ENCODE measurements at regions not wholly inside any gene's neighbourhood (a gene's known extent, or its start where the extent isn't known, plus 50 kb on each side); places are given as distances from the start of the nearest gene placed in this dataset.

GRCh38 chr10:33391611-33392465, 57.4 kb upstream of the NRP1 start:
- H3K79me2 ChIP-seq (ENCODE audit: control insufficient read depth, insufficient read depth, low read length) = no peaks in the 10 kb centered on the region
- ChIA-PET CTCF (interaction anchor here (0.6 kb wide), 1 partner anchor 1204 kb away, joined by 3 read pairs; no protein-coding TSS in a partner anchor), POLR2A (no interaction called here)
- H3K9me3 ChIP-seq (ENCODE audit: control extremely low read depth in 1 of 3, control insufficient read depth in 2 of 3, insufficient read depth in 1 of 3, low read length in 2 of 3) = peaks cover 0 to 7% (median 0%) of the 10 kb centered on the region in 3 donors
- DNase-seq (no peak), ATAC-seq (ENCODE audit: low read depth) (no peak)
- H3K27ac ChIP-seq (ENCODE audit: low read length in 2 of 2) = no peak overlapping the region
- no peaks in the 10 kb centered on the region for H3K27me3 Mint-ChIP-seq
- H3K9me3 Mint-ChIP-seq (ENCODE audit: insufficient read depth) = peaks cover 2% of the 10 kb centered on the region
- H3K4me3 Mint-ChIP-seq = no peak overlapping the region
- H4K20me1 ChIP-seq (ENCODE audit: control insufficient read depth, insufficient read depth, low read length, poor library complexity, severe bottlenecking) = no peaks in the 10 kb centered on the region
- H2AFZ ChIP-seq (ENCODE audit: insufficient read depth, low read depth, low read length, poor library complexity, severe bottlenecking) = no peak overlapping the region
- no peaks in the 10 kb centered on the region for H3K4me1 Mint-ChIP-seq
- WGBS (ENCODE audit: insufficient coverage) = 59% methylated on average over 2 of the region's 8 CpGs
- H3K36me3 ChIP-seq (replicated peaks in 1 of 2; ENCODE audit: control extremely low read depth in 1 of 2, control insufficient read depth in 1 of 2, extremely low read depth in 1 of 2, insufficient read depth in 2 of 2, low read length in 1 of 2) = no peaks in the 10 kb centered on the region
- no peak overlapping the region for H3K4me2 ChIP-seq (replicated peaks; ENCODE audit: low read depth, low read length, poor library complexity, severe bottlenecking)
- H3K4me1 ChIP-seq (ENCODE audit: control insufficient read depth in 2 of 2, insufficient read depth in 2 of 2, low read length in 2 of 2) = no peaks in the 10 kb centered on the region
- H3K9ac ChIP-seq (ENCODE audit: low read length) = no peak overlapping the region
- intact Hi-C loops (cut with micrococcal nuclease) = no loop called here
- no peak overlapping the region for H3K4me3 ChIP-seq (ENCODE audit: control extremely low read depth in 1 of 5, extremely low read depth in 1 of 5, insufficient read depth in 1 of 5, low read depth in 2 of 5, low read length in 4 of 5)
- H3K27ac Mint-ChIP-seq = no peak overlapping the region
- TF ChIP-seq EZH2 (IDR thresholded peaks at IDR 0.05; ENCODE audit: borderline replicate concordance, insufficient read depth, low read depth, low read length, poor library complexity, severe bottlenecking) (no peak), CTCF (IDR thresholded peaks at IDR 0.05) (no peak)
- peaks cover 0 to 2% (median 0%) of the 10 kb centered on the region in 4 experiments for H3K27me3 ChIP-seq (replicated peaks in 1 of 4; ENCODE audit: control extremely low read depth in 1 of 4, control insufficient read depth in 3 of 4, insufficient read depth in 4 of 4, low read length in 3 of 4)

GRCh38 chr10:33390046-33390445, 55.6 kb upstream of the NRP1 start:
- ATAC-seq (ENCODE audit: low read depth) = no peak
- 93% methylated on average over 2 of the region's 5 CpGs for WGBS (ENCODE audit: insufficient coverage)

More at GRCh38 chr10:33390046-33390445, 55.6 kb upstream of the NRP1 start:
- intact Hi-C loops (cut with micrococcal nuclease) = no loop called here
- H3K27me3 Mint-ChIP-seq = no peaks in the 10 kb centered on the region
- Histone ChIP-seq H3K4me2 (replicated peaks; ENCODE audit: low read depth, low read length, poor library complexity, severe bottlenecking) (no peak overlapping the region), H3K9me3 (ENCODE audit: control extremely low read depth in 1 of 3, control insufficient read depth in 2 of 3, insufficient read depth in 1 of 3, low read length in 2 of 3) (peaks cover 0 to 7% (median 0%) of the 10 kb centered on the region in 3 donors), H4K20me1 (ENCODE audit: control insufficient read depth, insufficient read depth, low read length, poor library complexity, severe bottlenecking) (no peaks in the 10 kb centered on the region), H3K9ac (ENCODE audit: low read length) (no peak overlapping the region), H2AFZ (ENCODE audit: insufficient read depth, low read depth, low read length, poor library complexity, severe bottlenecking) (no peak overlapping the region), H3K27ac (ENCODE audit: low read length in 2 of 2) (no peak overlapping the region), H3K4me1 (ENCODE audit: control insufficient read depth in 2 of 2, insufficient read depth in 2 of 2, low read length in 2 of 2) (no peaks in the 10 kb centered on the region), H3K4me3 (ENCODE audit: control extremely low read depth in 1 of 5, extremely low read depth in 1 of 5, insufficient read depth in 1 of 5, low read depth in 2 of 5, low read length in 4 of 5) (no peak overlapping the region), H3K79me2 (ENCODE audit: control insufficient read depth, insufficient read depth, low read length) (no peaks in the 10 kb centered on the region), H3K36me3 (replicated peaks in 1 of 2; ENCODE audit: control extremely low read depth in 1 of 2, control insufficient read depth in 1 of 2, extremely low read depth in 1 of 2, insufficient read depth in 2 of 2, low read length in 1 of 2) (no peaks in the 10 kb centered on the region), H3K27me3 (replicated peaks in 1 of 4; ENCODE audit: control extremely low read depth in 1 of 4, control insufficient read depth in 3 of 4, insufficient read depth in 4 of 4, low read length in 3 of 4) (peaks cover 0 to 2% (median 0%) of the 10 kb centered on the region in 4 experiments)
- CTCF ChIA-PET = no interaction called here
- no peaks in the 10 kb centered on the region for H3K4me1 Mint-ChIP-seq
- POLR2A ChIA-PET = no interaction called here
- no peak for DNase-seq
- no peaks in the 10 kb centered on the region for H3K9me3 Mint-ChIP-seq (ENCODE audit: insufficient read depth)
- no peak for TF ChIP-seq CTCF (IDR thresholded peaks at IDR 0.05)
- no peak for TF ChIP-seq EZH2 (IDR thresholded peaks at IDR 0.05; ENCODE audit: borderline replicate concordance, insufficient read depth, low read depth, low read length, poor library complexity, severe bottlenecking)
- H3K4me3 Mint-ChIP-seq = no peak overlapping the region
- H3K27ac Mint-ChIP-seq = no peak overlapping the region

All from B cell (primary cell).